Panc1 (cell line): ENCODE measurements at regions not wholly inside any gene's neighbourhood (a gene's known extent, or its start where the extent isn't known, plus 50 kb on each side); places are given as distances from the start of the nearest gene placed in this dataset.

Source experiments
- ATAC-seq: fragments of 200-7000 bp; cut with Tn5 transposase; 2 replicates; pipeline ENCODE4 v1.9.1; 2020; ENCODE audit warnings: mild to moderate bottlenecking, moderate library complexity
- BruUV-seq: library from RNA; stranded (reverse); fragments of 400-500 nt; replicated peaks from 2 replicates; lab custom pipeline; 2021; lab: Mats Ljungman, UMichigan
- CTCF ChIA-PET: fragments of 300-600 bp; sonication (Branson Sonifier 250); formaldehyde crosslinking; loops from one replicate; lab custom pipeline; 2022; ENCODE audit warnings: antibody characterized with exemption; lab: Charles Lee
- POLR2A ChIA-PET: fragments of 300-600 bp; sonication (Branson Sonifier 250); formaldehyde crosslinking; loops from one replicate; lab custom pipeline; 2022; ENCODE audit warnings: antibody characterized with exemption; lab: Charles Lee
- DNase-seq: peaks from one replicate; pipeline ENCODE4 v3.0.0-alpha.2; 2010; ENCODE audit warnings: low read depth, low spot score
- H3K27ac ChIP-seq: 2 replicates; pipeline ENCODE4 v1.5.1; 2011; ENCODE audit warnings: mild to moderate bottlenecking, low read length, inconsistent platforms
- H3K27me3 ChIP-seq: fragments of 200-500 bp; sonication (Bioruptor generic); 2 replicates; pipeline ENCODE4 v1.6.0; 2014; ENCODE audit warnings: low read length, inconsistent platforms; ENCODE audit not compliant: control insufficient read depth, insufficient read depth
- H3K36me3 ChIP-seq: fragments of 200-500 bp; sonication (Bioruptor generic); 2 replicates; pipeline ENCODE4 v1.5.1; 2014; ENCODE audit warnings: inconsistent platforms, mild to moderate bottlenecking, low read length, moderate library complexity; ENCODE audit not compliant: control insufficient read depth, insufficient read depth
- H3K4me1 ChIP-seq: 2 replicates; pipeline ENCODE4 v1.5.1; 2011; ENCODE audit warnings: inconsistent platforms, mild to moderate bottlenecking, low read length, moderate library complexity; ENCODE audit not compliant: control insufficient read depth, insufficient read depth
- H3K4me3 ChIP-seq, 2 experiments: 2 replicates each; pipeline ENCODE4 v1.5.1; 2011 to 2012; ENCODE audit warnings: low read depth in 2 of 2, low read length in 2 of 2, mild to moderate bottlenecking in 2 of 2, inconsistent platforms in 1 of 2, moderate library complexity in 1 of 2
- H3K9me3 ChIP-seq: fragments of 200-500 bp; sonication (Bioruptor generic); 2 replicates; pipeline ENCODE4 v1.5.1; 2014; ENCODE audit warnings: low read depth, mild to moderate bottlenecking, inconsistent platforms, low read length, moderate library complexity; ENCODE audit not compliant: control insufficient read depth, insufficient read depth
- CTCF ChIP-seq: fragments of 450-650 bp; IDR thresholded peaks from 2 replicates; pipeline ENCODE4 v1.5.1; 2017; ENCODE audit warnings: mild to moderate bottlenecking
- POLR2AphosphoS5 ChIP-seq: IDR thresholded peaks from 2 replicates; pipeline ENCODE4 v1.6.1; 2012; ENCODE audit warnings: mild to moderate bottlenecking, low read depth, low read length, moderate library complexity
- REST ChIP-seq, 2 experiments: IDR thresholded peaks; 2 replicates each; pipeline ENCODE4 v1.6.1; 2011 to 2012; ENCODE audit warnings: low read depth in 2 of 2, control low read depth in 1 of 2, low read length in 1 of 2, mild to moderate bottlenecking in 1 of 2, moderate library complexity in 1 of 2; ENCODE audit not compliant: insufficient read depth in 1 of 2
- SIN3A ChIP-seq: IDR thresholded peaks from 2 replicates; pipeline ENCODE4 v1.6.1; 2012; ENCODE audit warnings: low read depth, mild to moderate bottlenecking, low read length, moderate library complexity, borderline replicate concordance; ENCODE audit not compliant: insufficient read depth
- TCF7L2 ChIP-seq: IDR thresholded peaks from 2 replicates; pipeline ENCODE4 v1.6.1; 2011; ENCODE audit warnings: mild to moderate bottlenecking, low read depth, low read length, inconsistent platforms
- in situ Hi-C: cut with HindIII; loops from 2 replicates; pipeline ENCODE4 v1.10.0; 2016; ENCODE audit warnings: low sequenced_read_pairs, low pct_unique_long_range_greater_than_20kb
- intact Hi-C: fragments of 100-400 bp; cut with micrococcal nuclease; formaldehyde crosslinking; loops from one replicate; pipeline ENCODE4 v1.10.0; 2022; ENCODE audit not compliant: unreplicated experiment

GRCh38 chr4:104811727-104812126 is 317.0 kb upstream of the CXXC4 start:
- Histone ChIP-seq H3K27me3 (no peaks in the 10 kb centered on the region), H3K4me3 (no peak overlapping the region), H3K27ac (no peak overlapping the region), H3K9me3 (no peaks in the 10 kb centered on the region), H3K36me3 (no peaks in the 10 kb centered on the region), H3K4me1 (no peaks in the 10 kb centered on the region)
- no TSS peak for BruUV-seq
- intact Hi-C loops: no loop called here
- ATAC-seq (no peak), DNase-seq (no peak)
- in situ Hi-C loops: no loop called here
- no peak for TF ChIP-seq SIN3A
- TF ChIP-seq POLR2AphosphoS5: no peak
- TF ChIP-seq CTCF: no peak
- no peak for TF ChIP-seq REST (IDR thresholded peaks at IDR 0.05; ENCODE audit: insufficient read depth in 1 of 2, low read depth in 2 of 2, low read length in 1 of 2)
- TF ChIP-seq TCF7L2: no peak
- POLR2A ChIA-PET: no interaction called here
- CTCF ChIA-PET: no interaction called here

GRCh38 chr4:104815665-104816064 is 321.0 kb upstream of the CXXC4 start:
- ChIA-PET CTCF (no interaction called here), POLR2A (no interaction called here)
- no peaks in the 10 kb centered on the region for H3K9me3 ChIP-seq
- no peaks in the 10 kb centered on the region for H3K27me3 ChIP-seq
- intact Hi-C loops (no loop called here), in situ Hi-C loops (no loop called here)
- no TSS peak for BruUV-seq
- TF ChIP-seq POLR2AphosphoS5 (no peak), CTCF (no peak), TCF7L2 (no peak), SIN3A (no peak)
- H3K4me1 ChIP-seq: no peaks in the 10 kb centered on the region
- H3K27ac ChIP-seq: no peak overlapping the region
- no peak for ATAC-seq
- H3K4me3 ChIP-seq: no peak overlapping the region
- H3K36me3 ChIP-seq: no peaks in the 10 kb centered on the region
- no peak for DNase-seq
